Astrocyte (in vitro differentiated cells and primary cell): ENCODE measurements at regions not wholly inside any gene's neighbourhood (a gene's known extent, or its start where the extent isn't known, plus 50 kb on each side); places are given as distances from the start of the nearest gene placed in this dataset.
A peak's percentile ranks its signal among the peaks of the same experiment; 100 is the strongest.

Experiments used
- DNase-seq: peaks from one replicate; pipeline ENCODE4 v3.0.0-alpha.2; 2010; ENCODE audit warnings: low read depth
- FAIRE-seq: peaks from 2 replicates; lab custom pipeline; 2011; peaks lifted over from hg19 to GRCh38; lab: Jason Lieb, UNC
- H2AFZ ChIP-seq: 2 replicates; pipeline ENCODE4 v1.6.0; 2012; ENCODE audit warnings: low read depth, low read length, inconsistent platforms
- H3K27ac ChIP-seq: 2 replicates; pipeline ENCODE4 v1.5.1; 2011; ENCODE audit warnings: low read depth, low read length, inconsistent platforms
- H3K27me3 ChIP-seq: 2 replicates; pipeline ENCODE4 v1.6.0; 2011; ENCODE audit warnings: low read length, inconsistent platforms; ENCODE audit not compliant: insufficient read depth
- H3K36me3 ChIP-seq: 2 replicates; pipeline ENCODE4 v1.5.1; 2011; ENCODE audit warnings: low read length, inconsistent platforms; ENCODE audit not compliant: insufficient read depth
- H3K4me1 ChIP-seq: 2 replicates; pipeline ENCODE4 v1.5.1; 2011; ENCODE audit warnings: low read length, inconsistent platforms; ENCODE audit not compliant: insufficient read depth
- H3K4me2 ChIP-seq: 2 replicates; pipeline ENCODE4 v1.6.0; 2012; ENCODE audit warnings: low read length, inconsistent platforms
- H3K4me3 ChIP-seq: 2 replicates; pipeline ENCODE4 v1.5.1; 2011; ENCODE audit warnings: low read depth, mild to moderate bottlenecking, low read length, inconsistent platforms; ENCODE audit not compliant: insufficient read depth
- H3K79me2 ChIP-seq: 2 replicates; pipeline ENCODE4 v1.6.0; 2012; ENCODE audit warnings: mild to moderate bottlenecking, low read length, inconsistent platforms; ENCODE audit not compliant: insufficient read depth
- H3K9ac ChIP-seq: 2 replicates; pipeline ENCODE4 v1.6.0; 2012; ENCODE audit warnings: mild to moderate bottlenecking, low read length, inconsistent platforms
- H3K9me3 ChIP-seq: 2 replicates; pipeline ENCODE4 v1.5.1; 2012; ENCODE audit warnings: low read depth, mild to moderate bottlenecking, low read length, inconsistent platforms; ENCODE audit not compliant: insufficient read depth
- H4K20me1 ChIP-seq: 2 replicates; pipeline ENCODE4 v1.6.0; 2012; ENCODE audit warnings: low read length, inconsistent platforms; ENCODE audit not compliant: insufficient read depth
- H3K27ac Mint-ChIP-seq: one replicate; pipeline ENCODE4 v1.8.0; 2021; ENCODE audit warnings: mild to moderate bottlenecking, mixed read lengths; ENCODE audit not compliant: unreplicated experiment
- H3K27me3 Mint-ChIP-seq: one replicate; pipeline ENCODE4 v1.8.0; 2021; ENCODE audit warnings: low read depth, mixed read lengths; ENCODE audit not compliant: unreplicated experiment
- H3K36me3 Mint-ChIP-seq: one replicate; pipeline ENCODE4 v1.8.0; 2021; ENCODE audit warnings: low read depth, mixed read lengths; ENCODE audit not compliant: unreplicated experiment
- H3K4me1 Mint-ChIP-seq: one replicate; pipeline ENCODE4 v1.8.0; 2021; ENCODE audit warnings: low read depth, mixed read lengths; ENCODE audit not compliant: unreplicated experiment
- H3K4me3 Mint-ChIP-seq: one replicate; pipeline ENCODE4 v1.8.0; 2021; ENCODE audit warnings: mild to moderate bottlenecking, moderate library complexity, mixed read lengths; ENCODE audit not compliant: unreplicated experiment
- H3K9me3 Mint-ChIP-seq: one replicate; pipeline ENCODE4 v1.8.0; 2021; ENCODE audit warnings: mild to moderate bottlenecking, mixed read lengths; ENCODE audit not compliant: unreplicated experiment
- CTCF ChIP-seq: IDR thresholded peaks from 2 replicates; pipeline ENCODE4 v1.5.1; 2011; ENCODE audit warnings: low read depth, mild to moderate bottlenecking, inconsistent platforms, low read length, moderate library complexity; ENCODE audit not compliant: insufficient read depth
- EZH2 ChIP-seq: IDR thresholded peaks from 2 replicates; pipeline ENCODE4 v1.6.1; 2012; ENCODE audit warnings: mild to moderate bottlenecking, low read length, inconsistent platforms; ENCODE audit not compliant: insufficient read depth

DNA sequence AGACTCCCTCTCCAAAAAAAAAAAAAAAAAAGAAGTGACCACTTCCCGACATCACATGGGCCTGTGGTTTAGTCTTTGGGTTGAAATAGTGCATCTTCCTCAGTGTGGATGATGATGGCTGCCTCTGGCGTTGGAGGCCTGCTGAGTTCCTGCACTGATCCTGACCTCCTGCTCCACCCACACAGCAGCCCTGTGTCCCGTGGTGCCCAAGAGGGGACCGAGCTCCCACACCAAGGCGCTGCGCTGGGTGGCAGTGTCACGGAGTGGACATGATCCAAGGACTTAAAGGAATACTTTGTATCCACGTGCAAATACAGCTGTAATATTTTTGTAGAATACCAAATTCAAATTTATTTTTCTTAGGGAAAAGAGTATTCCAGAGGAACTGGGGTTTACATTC, 109.2 kb upstream of the PHACTR3 start:
- no peak for TF ChIP-seq CTCF
- no peak for TF ChIP-seq EZH2
- FAIRE-seq: no peak
- H3K9me3 Mint-ChIP-seq: peaks cover 9% of the 10 kb centered on the region
- Histone ChIP-seq H3K4me1 (no peaks in the 10 kb centered on the region), H2AFZ (no peak overlapping the region), H3K9ac (no peak overlapping the region), H3K27me3 (no peaks in the 10 kb centered on the region), H3K36me3 (no peaks in the 10 kb centered on the region), H3K9me3 (no peaks in the 10 kb centered on the region), H3K4me2 (no peak overlapping the region), H3K4me3 (no peak overlapping the region), H4K20me1 (no peaks in the 10 kb centered on the region), H3K27ac (no peak overlapping the region), H3K79me2 (no peaks in the 10 kb centered on the region)
- no peak for DNase-seq
- peaks cover 43% of the 10 kb centered on the region for H3K27me3 Mint-ChIP-seq
- H3K4me1 Mint-ChIP-seq: no peaks in the 10 kb centered on the region
- H3K27ac Mint-ChIP-seq: no peak overlapping the region
- H3K36me3 Mint-ChIP-seq: no peaks in the 10 kb centered on the region
- no peak overlapping the region for H3K4me3 Mint-ChIP-seq

DNA sequence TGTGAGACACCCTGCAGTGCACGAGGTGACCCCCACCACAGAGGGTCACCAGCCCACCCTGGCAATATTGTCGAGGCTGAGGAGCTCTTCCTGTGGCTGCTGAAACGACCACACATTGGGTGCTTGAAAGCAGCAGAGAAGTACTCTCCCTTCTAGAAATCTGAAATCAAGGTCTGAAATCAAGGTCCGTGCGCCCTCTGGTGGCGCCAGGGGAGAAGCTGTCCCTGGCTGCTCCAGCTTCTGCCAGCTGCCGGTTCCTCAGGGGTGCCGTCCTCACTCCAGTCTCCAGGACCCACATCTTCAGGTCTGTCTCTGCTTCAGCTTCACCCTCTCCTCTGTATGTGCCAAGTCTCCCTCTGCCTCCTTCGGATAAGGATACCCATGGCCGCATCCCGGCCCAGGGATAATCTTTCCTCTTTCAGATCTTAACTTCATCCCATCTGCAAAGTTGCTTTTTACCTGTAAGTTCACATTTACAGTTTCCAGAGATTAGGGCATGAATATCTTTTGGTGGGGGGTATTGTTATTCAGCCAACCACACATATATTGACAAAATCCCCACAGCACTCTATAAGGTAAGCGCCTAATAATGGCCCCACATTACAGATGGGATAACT, 108.3 kb upstream of the PHACTR3 start:
- H3K4me3 Mint-ChIP-seq: no peak overlapping the region
- H3K27me3 Mint-ChIP-seq: peaks cover 43% of the 10 kb centered on the region
- Histone ChIP-seq H3K79me2 (no peaks in the 10 kb centered on the region), H3K27me3 (no peaks in the 10 kb centered on the region), H2AFZ (no peak overlapping the region), H3K9me3 (no peaks in the 10 kb centered on the region), H3K27ac (no peak overlapping the region), H3K4me2 (no peak overlapping the region), H3K4me3 (no peak overlapping the region), H3K36me3 (no peaks in the 10 kb centered on the region), H3K9ac (no peak overlapping the region), H3K4me1 (no peaks in the 10 kb centered on the region), H4K20me1 (no peaks in the 10 kb centered on the region)
- H3K9me3 Mint-ChIP-seq: peaks cover 10% of the 10 kb centered on the region
- no peaks in the 10 kb centered on the region for H3K36me3 Mint-ChIP-seq
- TF ChIP-seq EZH2: no peak
- peak; percentile 84 for TF ChIP-seq CTCF
- peak; percentile 13 for DNase-seq
- H3K27ac Mint-ChIP-seq: no peak overlapping the region
- H3K4me1 Mint-ChIP-seq: no peaks in the 10 kb centered on the region
- FAIRE-seq: no peak

GRCh38 chr20:59498291-59498690, 106.0 kb upstream of the PHACTR3 start:
- FAIRE-seq: no peak
- Mint-ChIP-seq H3K9me3 (peaks cover 10% of the 10 kb centered on the region), H3K27me3 (peaks cover 42% of the 10 kb centered on the region), H3K36me3 (no peaks in the 10 kb centered on the region), H3K4me3 (no peak overlapping the region), H3K27ac (no peak overlapping the region), H3K4me1 (no peaks in the 10 kb centered on the region)
- no peaks in the 10 kb centered on the region for H3K9me3 ChIP-seq
- H3K27me3 ChIP-seq: no peaks in the 10 kb centered on the region
- H3K4me2 ChIP-seq: no peak overlapping the region
- no peak overlapping the region for H3K4me3 ChIP-seq
- no peaks in the 10 kb centered on the region for H3K4me1 ChIP-seq
- no peaks in the 10 kb centered on the region for H3K79me2 ChIP-seq
- no peak overlapping the region for H3K9ac ChIP-seq
- no peak for TF ChIP-seq CTCF
- no peak for TF ChIP-seq EZH2
- DNase-seq: no peak
- no peak overlapping the region for H2AFZ ChIP-seq
- H3K36me3 ChIP-seq: no peaks in the 10 kb centered on the region
- H3K27ac ChIP-seq: no peak overlapping the region
- no peaks in the 10 kb centered on the region for H4K20me1 ChIP-seq
